ENCODE measurements at regions not wholly inside any gene's neighbourhood (a gene's known extent, or its start where the extent isn't known, plus 50 kb on each side); places are given as distances from the start of the nearest gene placed in this dataset.

DNA sequence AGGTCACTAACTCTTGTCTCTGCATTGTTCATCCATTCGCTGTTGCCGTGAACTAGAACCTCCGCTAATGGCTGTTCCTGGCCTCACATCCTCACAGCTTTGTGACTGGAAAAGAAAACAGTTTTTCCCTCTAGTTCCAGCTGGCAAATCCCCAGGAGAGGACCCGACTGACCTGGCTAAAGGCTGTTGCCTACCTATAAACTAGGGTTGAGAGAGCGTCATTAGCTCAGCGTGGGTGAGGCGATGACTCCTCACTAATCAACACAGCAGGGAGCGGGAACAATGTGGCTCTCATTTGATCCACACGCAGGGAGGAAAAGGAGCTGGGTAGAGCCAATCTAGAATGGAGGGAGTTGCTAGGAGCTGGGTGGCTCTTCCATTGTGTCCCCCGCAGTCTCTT, 282.1 kb upstream of the IRX5 start:
- H3K4me3 ChIP-seq = no peak overlapping the region
- no peak for DNase-seq (ENCODE audit: low spot score in 2 of 2)
- no peaks in the 10 kb centered on the region for H3K36me3 ChIP-seq
- peak overlapping the region; percentile 78 for H3K27ac ChIP-seq
- no peaks in the 10 kb centered on the region for H3K27me3 ChIP-seq
- WGBS = 74% methylated on average over 10 of the region's 10 CpGs
- H3K9me3 ChIP-seq = no peaks in the 10 kb centered on the region
- peaks cover 31% of the 10 kb centered on the region for H3K4me1 ChIP-seq
- no peak for TF ChIP-seq POLR2A (IDR thresholded peaks at IDR 0.05)
- no peak for TF ChIP-seq POLR2AphosphoS5 (IDR thresholded peaks at IDR 0.05)
- TF ChIP-seq, protein P1, sequence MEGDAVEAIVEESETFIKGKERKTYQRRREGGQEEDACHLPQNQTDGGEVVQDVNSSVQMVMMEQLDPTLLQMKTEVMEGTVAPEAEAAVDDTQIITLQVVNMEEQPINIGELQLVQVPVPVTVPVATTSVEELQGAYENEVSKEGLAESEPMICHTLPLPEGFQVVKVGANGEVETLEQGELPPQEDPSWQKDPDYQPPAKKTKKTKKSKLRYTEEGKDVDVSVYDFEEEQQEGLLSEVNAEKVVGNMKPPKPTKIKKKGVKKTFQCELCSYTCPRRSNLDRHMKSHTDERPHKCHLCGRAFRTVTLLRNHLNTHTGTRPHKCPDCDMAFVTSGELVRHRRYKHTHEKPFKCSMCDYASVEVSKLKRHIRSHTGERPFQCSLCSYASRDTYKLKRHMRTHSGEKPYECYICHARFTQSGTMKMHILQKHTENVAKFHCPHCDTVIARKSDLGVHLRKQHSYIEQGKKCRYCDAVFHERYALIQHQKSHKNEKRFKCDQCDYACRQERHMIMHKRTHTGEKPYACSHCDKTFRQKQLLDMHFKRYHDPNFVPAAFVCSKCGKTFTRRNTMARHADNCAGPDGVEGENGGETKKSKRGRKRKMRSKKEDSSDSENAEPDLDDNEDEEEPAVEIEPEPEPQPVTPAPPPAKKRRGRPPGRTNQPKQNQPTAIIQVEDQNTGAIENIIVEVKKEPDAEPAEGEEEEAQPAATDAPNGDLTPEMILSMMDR (IDR thresholded peaks at IDR 0.05) = no peak
- TF ChIP-seq EP300 (IDR thresholded peaks at IDR 0.05) = no peak

DNA sequence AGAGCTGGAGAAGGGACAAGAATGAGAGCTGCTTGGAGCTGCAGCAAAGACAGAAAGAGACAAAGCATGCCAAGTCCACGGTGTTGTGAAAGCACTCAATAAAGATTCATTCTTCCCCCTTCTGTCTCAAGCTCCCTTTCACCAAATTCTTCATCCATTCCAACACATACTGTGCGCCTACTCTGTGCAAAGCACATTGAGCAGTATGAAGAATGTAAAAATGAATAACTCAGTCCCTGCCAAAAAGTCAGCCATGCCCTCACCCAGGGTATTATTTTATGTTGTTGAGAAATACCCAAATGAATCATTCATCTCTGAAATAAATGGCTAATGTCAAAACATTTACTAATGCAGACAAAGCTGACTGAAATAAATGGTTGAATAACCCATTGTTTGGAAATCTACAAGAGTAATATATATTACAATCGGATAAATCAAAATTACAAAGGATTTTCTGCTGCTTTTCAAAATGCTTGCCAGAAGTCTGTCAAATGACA, 282.9 kb upstream of the IRX5 start:
- TF ChIP-seq, protein P1 (IDR thresholded peaks at IDR 0.05) = no peak
- TF ChIP-seq POLR2AphosphoS5 (IDR thresholded peaks at IDR 0.05) = no peak
- TF ChIP-seq EP300 (IDR thresholded peaks at IDR 0.05) = no peak
- TF ChIP-seq POLR2A (IDR thresholded peaks at IDR 0.05) = no peak
- Histone ChIP-seq H3K9me3 (no peaks in the 10 kb centered on the region), H3K36me3 (no peaks in the 10 kb centered on the region), H3K27me3 (peaks cover 2% of the 10 kb centered on the region), H3K4me1 (peaks cover 31% of the 10 kb centered on the region), H3K4me3 (no peak overlapping the region), H3K27ac (peak overlapping the region; percentile 78)
- no peak for DNase-seq (ENCODE audit: low spot score in 2 of 2)
- 27% methylated on average over 3 of the region's 3 CpGs for WGBS

- 37% methylated on average over 3 of the region's 3 CpGs for WGBS
- peak overlapping the region; percentile 78 for H3K27ac ChIP-seq
- no peaks in the 10 kb centered on the region for H3K36me3 ChIP-seq
- TF ChIP-seq, protein P1 (IDR thresholded peaks at IDR 0.05) = no peak
- TF ChIP-seq POLR2AphosphoS5 (IDR thresholded peaks at IDR 0.05) = no peak
- no peak for TF ChIP-seq POLR2A (IDR thresholded peaks at IDR 0.05)
- TF ChIP-seq EP300 (IDR thresholded peaks at IDR 0.05) = no peak
- H3K27me3 ChIP-seq = peaks cover 4% of the 10 kb centered on the region
- no peak for DNase-seq (ENCODE audit: low spot score in 2 of 2)
- no peak overlapping the region for H3K4me3 ChIP-seq
- H3K4me1 ChIP-seq = peaks cover 31% of the 10 kb centered on the region
- no peaks in the 10 kb centered on the region for H3K9me3 ChIP-seq
These were observed 283.4 kb upstream of the IRX5 start for GRCh38 chr16:54647216-54647615.

DNA sequence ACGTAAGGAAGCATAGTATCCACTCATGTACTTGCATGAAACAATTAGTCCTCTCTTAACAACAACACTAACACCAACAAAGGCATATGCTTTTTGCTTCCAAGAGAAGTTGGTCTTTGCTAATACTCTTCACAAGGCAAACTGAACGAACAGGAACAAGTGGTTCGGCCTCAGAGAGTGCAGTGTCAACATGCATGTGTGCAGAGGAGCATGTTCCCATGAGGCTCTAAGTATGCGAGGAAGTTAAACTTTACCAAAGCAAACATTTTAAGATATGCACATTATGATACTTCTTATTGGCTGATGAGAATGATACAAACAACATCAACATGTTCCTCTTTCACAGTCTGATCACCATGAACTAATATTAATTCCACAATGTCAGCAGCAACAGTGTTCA, 285.3 kb upstream of the IRX5 start:
- H3K36me3 ChIP-seq = no peaks in the 10 kb centered on the region
- no peak overlapping the region for H3K4me3 ChIP-seq
- no peaks in the 10 kb centered on the region for H3K9me3 ChIP-seq
- 72% methylated on average over 4 of the region's 4 CpGs for WGBS
- no peak for TF ChIP-seq EP300 (IDR thresholded peaks at IDR 0.05)
- no peak for TF ChIP-seq POLR2A (IDR thresholded peaks at IDR 0.05)
- no peak for TF ChIP-seq POLR2AphosphoS5 (IDR thresholded peaks at IDR 0.05)
- TF ChIP-seq, protein P1 (IDR thresholded peaks at IDR 0.05) = no peak
- H3K27ac ChIP-seq = no peak overlapping the region
- H3K27me3 ChIP-seq = peaks cover 4% of the 10 kb centered on the region
- peaks cover 31% of the 10 kb centered on the region for H3K4me1 ChIP-seq
- no peak for DNase-seq (ENCODE audit: low spot score in 2 of 2)

DNA sequence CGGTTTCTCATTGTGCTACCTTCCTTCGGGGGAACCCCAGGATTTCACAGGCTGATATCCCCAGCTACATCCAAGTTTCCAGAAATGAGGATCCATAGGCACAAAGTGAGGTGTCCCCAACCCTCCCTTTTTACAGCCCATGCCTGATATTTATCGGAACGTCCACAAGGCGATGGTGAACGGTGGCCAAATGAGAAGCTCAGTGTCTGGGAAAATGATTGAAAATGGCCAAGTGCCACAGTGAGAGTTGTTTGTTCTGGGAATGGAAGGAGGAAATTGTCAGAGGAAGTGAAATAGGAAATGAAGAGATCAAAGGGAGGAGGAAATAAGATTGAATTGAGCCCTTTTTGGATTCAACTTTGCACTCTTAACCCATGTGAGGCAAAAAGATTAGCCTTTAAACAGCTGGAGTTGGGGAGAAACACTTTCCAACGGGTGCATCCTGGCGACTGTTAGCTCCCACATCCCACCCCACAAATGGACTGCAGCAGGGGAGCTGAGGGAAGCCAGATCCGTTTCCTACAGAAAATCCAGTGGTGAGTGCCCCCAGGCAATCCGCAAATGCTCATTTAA, 294.4 kb upstream of the IRX5 start:
- Histone ChIP-seq H3K4me1 (peaks cover 4% of the 10 kb centered on the region), H3K4me3 (no peak overlapping the region), H3K27ac (no peak overlapping the region), H3K36me3 (no peaks in the 10 kb centered on the region), H3K27me3 (no peaks in the 10 kb centered on the region), H3K9me3 (no peaks in the 10 kb centered on the region)
- 82% methylated on average over 10 of the region's 10 CpGs for WGBS
- no peak for DNase-seq (ENCODE audit: low spot score in 2 of 2)
- TF ChIP-seq, protein P1 (IDR thresholded peaks at IDR 0.05) = no peak
- TF ChIP-seq POLR2A (IDR thresholded peaks at IDR 0.05) = no peak
- no peak for TF ChIP-seq POLR2AphosphoS5 (IDR thresholded peaks at IDR 0.05)
- TF ChIP-seq EP300 (IDR thresholded peaks at IDR 0.05) = no peak

Measured in suprapubic skin (tissue), 4 donors.